Activated effector memory CD4-positive, alpha-beta T cell treated with Interleukin-2 at 50 U/mL for 16 hours (primary cell): ENCODE measurements at regions not wholly inside any gene's neighbourhood (a gene's known extent, or its start where the extent isn't known, plus 50 kb on each side); places are given as distances from the start of the nearest gene placed in this dataset.
A peak's percentile ranks its signal among the peaks of the same experiment; 100 is the strongest.
"Not testable (repeated sequence)": the region's sequence is repeated elsewhere in the genome, so short reads cannot be mapped to it uniquely, and the experiment has no call there.

ENCODE experiments used
- DNase-seq: peaks from one replicate; pipeline ENCODE4 v3.0.0-alpha.2; 2020

DNA sequence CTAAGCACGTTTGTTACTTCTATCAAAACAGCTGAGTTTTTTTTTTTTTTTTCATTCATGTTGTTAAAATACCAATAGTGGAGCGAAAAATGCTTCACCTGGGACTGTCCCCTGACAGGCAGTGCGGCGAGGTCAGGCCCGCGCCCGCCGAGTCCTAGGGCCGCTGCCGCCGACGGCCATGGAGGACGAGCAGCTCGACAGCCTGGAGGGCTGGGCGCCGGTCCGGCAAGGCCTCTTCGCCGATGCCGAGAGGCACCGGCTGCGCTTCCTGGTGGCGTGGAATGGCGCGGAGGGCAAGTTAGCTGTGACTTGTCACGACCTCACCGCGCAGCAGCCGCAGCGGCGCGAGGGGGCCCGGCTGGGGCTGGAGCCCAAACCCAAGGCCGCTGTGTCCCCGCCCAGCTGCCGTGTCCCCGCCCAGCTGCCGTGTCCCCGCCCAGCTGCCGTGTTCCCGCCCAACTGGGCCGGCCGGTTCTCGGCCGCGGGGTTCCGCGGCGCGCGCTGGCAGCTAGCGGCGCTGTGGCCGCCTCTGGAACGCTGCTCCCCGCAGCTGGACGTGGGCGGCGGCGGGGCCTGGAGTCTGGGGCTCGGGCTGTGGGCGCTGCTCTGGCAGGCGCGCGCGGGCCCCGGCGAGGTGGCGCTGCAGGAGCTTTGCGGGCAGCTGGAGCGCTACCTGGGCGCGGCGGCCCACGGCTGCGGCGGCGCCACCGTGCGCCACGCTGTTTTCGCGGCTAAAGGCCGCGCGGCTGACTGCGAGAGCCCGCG is 56.7 kb upstream of the GOLGA8R start:
- DNase-seq = peak; percentile 40

DNA sequence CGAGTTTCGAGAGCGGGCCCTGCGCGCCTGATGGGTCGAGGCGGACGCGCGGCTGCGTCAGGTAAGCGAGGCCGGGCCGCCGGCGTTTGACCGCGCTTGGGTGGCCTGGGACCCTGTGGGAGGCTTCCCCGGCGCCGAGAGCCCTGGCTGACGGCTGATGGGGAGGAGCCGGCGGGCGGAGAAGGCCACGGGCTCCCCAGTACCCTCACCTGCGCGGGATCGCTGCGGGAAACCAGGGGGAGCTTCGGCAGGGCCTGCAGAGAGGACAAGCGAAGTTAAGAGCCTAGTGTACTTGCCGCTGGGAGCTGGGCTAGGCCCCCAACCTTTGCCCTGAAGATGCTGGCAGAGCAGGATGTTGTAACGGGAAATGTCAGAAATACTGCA is 57.3 kb upstream of the GOLGA8R start:
- not testable (repeated sequence) for DNase-seq

DNA sequence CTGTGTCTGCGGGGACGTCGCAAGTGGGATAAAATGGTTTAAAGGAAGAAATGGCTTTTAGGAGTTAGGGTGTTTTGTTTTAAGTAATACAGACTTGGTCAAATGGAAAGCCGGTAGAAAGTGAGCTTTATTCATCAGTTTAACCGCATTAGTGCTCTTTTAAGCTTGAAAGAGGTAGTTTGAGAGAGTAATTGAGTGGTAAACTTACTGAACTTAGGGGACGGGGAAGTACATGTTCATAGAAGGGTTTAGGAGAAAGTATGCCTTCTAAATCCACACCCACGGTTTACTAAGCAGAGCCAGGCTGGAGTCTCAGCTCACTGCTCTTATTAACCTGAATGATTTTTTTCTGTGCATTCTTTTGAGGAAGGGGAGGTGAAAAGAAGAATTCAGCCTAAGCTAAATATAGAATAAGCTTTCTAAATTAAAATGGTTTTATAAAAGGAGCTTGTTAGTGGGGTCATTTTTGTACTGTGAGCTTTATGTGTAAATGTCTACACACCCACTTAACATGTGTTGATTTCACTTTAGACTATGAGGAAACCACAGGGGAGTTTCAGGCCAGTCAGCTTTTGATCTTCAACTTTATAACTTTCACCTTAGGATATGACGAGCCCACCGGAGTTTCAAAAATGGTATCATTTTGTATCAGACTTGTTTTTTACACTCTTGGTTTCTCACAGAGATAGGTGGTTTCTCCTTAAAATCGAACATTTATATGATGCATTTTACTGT is 57.9 kb upstream of the GOLGA8R start:
- DNase-seq = not testable (repeated sequence)

DNA sequence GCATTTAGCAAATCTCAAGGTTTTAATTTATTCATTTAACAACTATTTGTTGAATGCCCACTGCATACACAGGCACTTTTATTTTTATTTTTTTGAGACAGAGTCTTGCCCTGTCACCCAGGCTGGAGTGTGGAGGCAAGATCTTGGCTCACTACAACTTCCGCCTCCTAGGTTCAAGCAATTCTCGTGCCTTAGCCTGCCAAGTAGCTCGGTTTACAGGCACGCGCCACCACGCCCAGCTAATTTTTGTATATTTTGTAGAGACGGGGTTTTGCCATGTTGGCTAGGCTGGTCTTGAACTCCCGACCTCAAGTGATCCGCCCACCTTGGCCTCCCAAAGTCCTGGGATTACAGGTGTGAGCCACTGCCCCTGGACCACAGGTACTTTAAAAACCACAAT is 67.0 kb upstream of the GOLGA8Q start:
- DNase-seq = not testable (repeated sequence)

DNA sequence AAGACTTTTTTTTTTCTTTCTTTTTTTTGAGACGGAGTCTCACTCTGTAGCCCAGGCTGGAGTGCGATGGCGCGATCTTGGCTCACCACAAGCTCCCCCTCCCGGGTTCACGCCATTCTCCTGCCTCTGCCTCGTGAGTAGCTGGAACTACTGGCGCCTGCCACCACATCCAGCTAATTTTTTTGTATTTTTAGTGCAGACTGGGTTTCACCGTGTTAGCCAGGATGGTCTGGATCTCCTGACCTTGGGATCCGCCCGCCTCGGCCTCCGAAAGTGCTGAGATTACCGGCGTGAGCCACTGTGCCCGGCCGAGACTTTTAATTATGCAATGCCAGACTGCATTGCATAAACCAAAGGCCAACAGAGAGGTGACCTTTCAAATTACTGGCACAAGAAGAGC is 62.6 kb upstream of the GOLGA8Q start:
- not testable (repeated sequence) for DNase-seq

DNA sequence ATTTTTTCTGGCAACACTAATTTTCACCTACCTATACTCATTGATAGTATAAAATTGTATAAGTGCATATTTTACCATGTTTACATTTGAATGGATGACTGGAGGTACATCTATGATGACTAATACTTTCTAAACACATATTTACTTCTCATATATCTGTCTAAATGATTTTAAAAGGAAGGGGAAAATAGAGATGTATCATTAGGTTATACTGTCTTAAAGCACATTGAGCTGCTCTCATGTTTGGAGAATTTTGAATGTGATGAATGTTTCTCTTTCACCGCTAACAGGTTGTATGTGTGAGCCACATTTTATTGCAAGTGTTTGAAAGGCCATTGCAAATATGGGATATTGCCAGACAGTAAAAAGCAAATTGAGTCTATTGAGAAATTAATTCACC is 61.5 kb upstream of the GOLGA8Q start:
- DNase-seq = not testable (repeated sequence)

DNA sequence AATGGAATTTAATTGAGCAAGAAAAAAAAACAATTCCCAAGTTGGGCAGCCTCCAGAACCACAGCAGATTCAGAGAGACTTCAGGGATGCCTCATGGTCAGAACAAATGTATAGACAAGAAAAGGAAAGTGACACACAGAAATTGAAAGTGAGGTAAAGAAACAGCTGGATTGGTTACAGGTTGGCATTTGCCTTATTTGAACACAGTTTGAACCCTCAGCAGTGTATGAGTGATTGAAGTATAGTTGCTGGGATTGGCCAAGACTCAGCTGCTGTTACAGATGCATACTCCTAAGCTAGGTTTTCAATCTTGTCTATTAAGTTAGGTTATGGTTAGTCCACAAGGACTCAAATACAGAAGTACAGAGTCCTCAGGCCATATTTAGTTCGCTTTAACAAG is 57.9 kb upstream of the GOLGA8Q start:
- DNase-seq = not testable (repeated sequence)

DNA sequence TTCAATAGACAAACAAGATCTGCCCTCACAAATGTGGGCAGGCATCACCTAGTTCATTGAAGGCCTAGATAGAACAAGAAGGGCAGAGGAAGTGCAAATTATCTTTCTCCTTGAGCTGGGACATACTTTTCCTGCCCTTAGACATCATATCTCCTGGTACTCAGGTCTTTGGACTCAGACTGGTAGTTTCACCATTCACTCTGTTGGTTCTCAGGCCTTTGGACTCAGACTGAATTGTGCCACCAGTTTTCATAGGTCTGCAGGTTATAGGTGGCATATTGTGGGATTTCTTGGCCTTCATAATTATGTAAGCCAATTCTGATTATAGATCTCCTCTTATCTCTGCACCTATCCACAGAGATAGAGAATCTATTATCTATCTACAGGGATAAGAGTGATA is 54.6 kb upstream of the GOLGA8Q start:
- DNase-seq = not testable (repeated sequence)

DNA sequence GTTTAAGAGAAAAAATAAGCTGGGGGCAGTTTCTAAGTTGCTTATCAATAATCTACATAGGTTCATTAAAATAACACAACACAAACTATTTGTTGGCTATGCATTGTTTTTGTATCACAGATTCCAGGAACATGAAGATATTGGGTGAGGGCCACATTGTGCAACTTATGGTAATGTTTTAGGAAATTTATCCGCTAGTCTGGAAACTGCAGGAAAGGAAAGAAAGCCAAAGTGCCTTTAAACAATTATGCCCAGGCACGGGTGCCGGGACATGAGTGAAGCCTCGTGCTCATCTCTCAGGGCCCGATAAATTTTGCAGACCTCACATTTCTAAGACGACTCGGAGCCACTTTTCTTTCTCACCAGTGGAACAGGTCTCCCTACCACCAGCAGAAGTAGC is 52.6 kb upstream of the GOLGA8Q start:
- DNase-seq = not testable (repeated sequence)

DNA sequence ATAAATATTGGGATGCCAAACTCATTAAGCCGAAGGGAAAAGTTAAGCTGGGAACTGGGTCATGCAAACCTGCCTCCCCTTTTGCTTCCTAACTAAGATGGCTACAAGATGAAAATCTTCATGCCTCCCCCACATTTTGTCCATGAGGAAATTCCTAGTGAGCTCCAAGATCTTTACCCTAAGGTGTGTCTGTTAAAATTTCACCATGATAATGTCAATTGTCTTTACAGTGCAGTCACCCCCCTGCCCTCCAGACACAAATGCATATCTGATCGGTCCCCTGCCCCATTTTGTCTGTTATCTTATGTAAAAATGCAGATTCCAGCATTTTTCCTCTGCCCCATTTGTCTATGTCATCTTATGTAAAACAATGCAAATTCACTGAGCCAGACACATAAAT is 51.3 kb upstream of the GOLGA8Q start:
- not testable (repeated sequence) for DNase-seq
